ENCODE measurements at regions not wholly inside any gene's neighbourhood (a gene's known extent, or its start where the extent isn't known, plus 50 kb on each side); places are given as distances from the start of the nearest gene placed in this dataset.

- Histone ChIP-seq H3K36me3 (ENCODE audit: control insufficient read depth in 1 of 2, insufficient read depth in 2 of 2, low read length in 2 of 2) (no peaks in the 10 kb centered on the region), H3K9me3 (ENCODE audit: control insufficient read depth in 1 of 2, low read length in 2 of 2) (peaks cover 4 to 32% of the 10 kb centered on the region in 2 donors), H3K4me3 (ENCODE audit: low read depth in 1 of 2, low read length in 2 of 2) (no peak overlapping the region), H3K27me3 (ENCODE audit: low read depth, low read length) (no peaks in the 10 kb centered on the region), H3K4me1 (ENCODE audit: control insufficient read depth in 1 of 2, insufficient read depth in 2 of 2, low read length in 2 of 2) (no peaks in the 10 kb centered on the region), H3K27ac (ENCODE audit: low read length) (no peak overlapping the region)
Observed at GRCh38 chr13:18959229-18959628, 222.4 kb downstream of the TUBA3C start.

GRCh38 chr13:18956473-18957078 is 225.0 kb downstream of the TUBA3C start:
- no peak overlapping the region for H3K4me3 ChIP-seq (ENCODE audit: low read depth in 1 of 2, low read length in 2 of 2)
- peaks cover 4 to 32% of the 10 kb centered on the region in 2 donors for H3K9me3 ChIP-seq (ENCODE audit: control insufficient read depth in 1 of 2, low read length in 2 of 2)
- no peaks in the 10 kb centered on the region for H3K36me3 ChIP-seq (ENCODE audit: control insufficient read depth in 1 of 2, insufficient read depth in 2 of 2, low read length in 2 of 2)
- no peak overlapping the region for H3K27ac ChIP-seq (ENCODE audit: low read length)
- H3K4me1 ChIP-seq (ENCODE audit: control insufficient read depth in 1 of 2, insufficient read depth in 2 of 2, low read length in 2 of 2) = no peaks in the 10 kb centered on the region
- H3K27me3 ChIP-seq (ENCODE audit: low read depth, low read length) = no peaks in the 10 kb centered on the region

- Histone ChIP-seq H3K9me3 (ENCODE audit: control insufficient read depth in 1 of 2, low read length in 2 of 2) (peaks cover 4 to 27% of the 10 kb centered on the region in 2 donors), H3K4me1 (ENCODE audit: control insufficient read depth in 1 of 2, insufficient read depth in 2 of 2, low read length in 2 of 2) (no peaks in the 10 kb centered on the region), H3K27me3 (ENCODE audit: low read depth, low read length) (no peaks in the 10 kb centered on the region), H3K36me3 (ENCODE audit: control insufficient read depth in 1 of 2, insufficient read depth in 2 of 2, low read length in 2 of 2) (no peaks in the 10 kb centered on the region), H3K4me3 (ENCODE audit: low read depth in 1 of 2, low read length in 2 of 2) (no peak overlapping the region), H3K27ac (ENCODE audit: low read length) (no peak overlapping the region)
Observed at GRCh38 chr13:18954254-18954653, 227.4 kb downstream of the TUBA3C start.

DNA sequence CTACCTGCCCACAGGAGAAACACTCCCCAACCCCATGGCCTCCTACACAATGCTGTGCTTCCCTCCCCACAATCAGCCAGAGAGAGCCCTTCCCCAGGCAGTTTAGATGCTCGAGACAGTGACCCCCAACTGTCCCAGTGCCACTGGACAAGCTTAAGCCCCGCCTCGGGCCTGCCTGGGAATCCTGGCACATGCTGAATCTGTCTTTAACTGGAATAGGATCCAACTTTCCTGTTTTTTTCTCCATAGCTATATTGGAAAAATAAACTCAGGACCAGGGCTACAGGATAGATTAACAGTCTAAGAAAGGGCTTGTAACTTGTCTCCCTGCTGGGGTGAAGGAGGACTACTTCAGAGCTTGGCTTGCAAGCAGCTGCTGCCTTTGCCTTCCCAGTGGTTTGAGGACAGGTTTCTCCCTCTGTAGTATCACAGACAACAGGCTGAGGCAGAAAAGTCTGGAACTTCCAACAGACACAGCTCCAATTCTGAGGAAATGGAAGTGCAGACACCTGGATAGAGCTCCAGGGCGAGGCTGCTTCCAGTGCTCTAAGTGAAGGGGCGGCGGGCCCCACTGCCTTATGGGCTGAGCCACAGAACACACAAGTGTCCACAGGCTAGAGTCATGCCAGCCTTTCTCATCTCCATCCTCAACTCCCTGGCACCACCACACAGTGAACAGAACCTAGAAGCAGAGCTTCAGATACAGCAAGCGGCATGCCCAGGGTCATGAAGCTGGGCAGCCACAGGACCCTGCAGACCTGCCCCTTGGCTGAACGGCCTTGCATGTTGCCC is 228.3 kb downstream of the TUBA3C start:
- Histone ChIP-seq H3K9me3 (ENCODE audit: control insufficient read depth in 1 of 2, low read length in 2 of 2) (peaks cover 4 to 18% of the 10 kb centered on the region in 2 donors), H3K4me1 (ENCODE audit: control insufficient read depth in 1 of 2, insufficient read depth in 2 of 2, low read length in 2 of 2) (no peaks in the 10 kb centered on the region), H3K36me3 (ENCODE audit: control insufficient read depth in 1 of 2, insufficient read depth in 2 of 2, low read length in 2 of 2) (no peaks in the 10 kb centered on the region), H3K4me3 (ENCODE audit: low read depth in 1 of 2, low read length in 2 of 2) (no peak overlapping the region), H3K27me3 (ENCODE audit: low read depth, low read length) (no peaks in the 10 kb centered on the region), H3K27ac (ENCODE audit: low read length) (no peak overlapping the region)

DNA sequence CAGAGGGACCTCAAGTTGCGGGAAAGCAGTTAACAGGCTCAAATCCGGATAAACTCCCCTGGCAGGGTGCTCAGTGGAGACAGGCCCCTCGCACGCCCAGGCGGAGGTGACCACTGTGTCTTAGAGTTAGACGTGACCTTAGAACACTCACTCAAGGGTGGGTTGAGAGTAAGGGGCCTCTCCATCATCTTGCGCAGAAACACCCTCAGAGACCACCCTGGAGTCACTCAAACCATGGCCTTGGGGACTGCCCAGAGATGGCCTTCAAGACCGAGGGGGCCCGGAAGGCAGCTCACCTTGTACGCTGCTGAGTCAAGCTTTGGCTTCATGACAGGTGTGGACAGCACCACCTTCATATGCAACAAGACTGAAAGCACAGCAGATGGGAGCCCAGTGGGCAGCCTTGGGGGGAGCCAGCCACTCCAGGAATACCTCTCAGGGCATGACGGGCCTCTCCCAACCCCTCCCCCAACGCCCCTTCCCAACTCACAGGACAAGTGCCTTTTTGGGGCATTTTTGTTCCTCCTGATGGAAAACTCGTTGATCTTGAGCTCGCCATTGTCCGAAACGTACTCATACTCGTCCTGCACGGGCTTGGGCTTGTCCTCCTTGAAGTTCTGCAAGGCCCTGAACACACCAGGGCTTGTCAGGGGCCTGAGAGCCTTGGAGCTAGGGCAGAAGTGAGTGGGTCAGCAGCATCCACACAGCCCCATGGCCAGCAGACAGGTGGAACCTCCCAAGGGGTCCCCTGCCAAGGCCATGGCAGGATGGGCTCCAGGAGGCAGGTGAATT is 229.2 kb downstream of the TUBA3C start:
- H3K27ac ChIP-seq (ENCODE audit: low read length) = no peak overlapping the region
- no peaks in the 10 kb centered on the region for H3K27me3 ChIP-seq (ENCODE audit: low read depth, low read length)
- peaks cover 4 to 9% of the 10 kb centered on the region in 2 donors for H3K9me3 ChIP-seq (ENCODE audit: control insufficient read depth in 1 of 2, low read length in 2 of 2)
- H3K4me1 ChIP-seq (ENCODE audit: control insufficient read depth in 1 of 2, insufficient read depth in 2 of 2, low read length in 2 of 2) = no peaks in the 10 kb centered on the region
- H3K36me3 ChIP-seq (ENCODE audit: control insufficient read depth in 1 of 2, insufficient read depth in 2 of 2, low read length in 2 of 2) = no peaks in the 10 kb centered on the region
- no peak overlapping the region for H3K4me3 ChIP-seq (ENCODE audit: low read depth in 1 of 2, low read length in 2 of 2)

GRCh38 chr13:18951412-18951811 is 230.2 kb downstream of the TUBA3C start:
- no peak overlapping the region for H3K27ac ChIP-seq (ENCODE audit: low read length)
- no peaks in the 10 kb centered on the region for H3K4me1 ChIP-seq (ENCODE audit: control insufficient read depth in 1 of 2, insufficient read depth in 2 of 2, low read length in 2 of 2)
- no peak overlapping the region for H3K4me3 ChIP-seq (ENCODE audit: low read depth in 1 of 2, low read length in 2 of 2)
- H3K27me3 ChIP-seq (ENCODE audit: low read depth, low read length) = no peaks in the 10 kb centered on the region
- no peaks in the 10 kb centered on the region for H3K36me3 ChIP-seq (ENCODE audit: control insufficient read depth in 1 of 2, insufficient read depth in 2 of 2, low read length in 2 of 2)
- H3K9me3 ChIP-seq (ENCODE audit: control insufficient read depth in 1 of 2, low read length in 2 of 2) = no peaks in the 10 kb centered on the region

GRCh38 chr13:18949970-18950369 is 231.7 kb downstream of the TUBA3C start:
- Histone ChIP-seq H3K27ac (ENCODE audit: low read length) (no peak overlapping the region), H3K4me1 (ENCODE audit: control insufficient read depth in 1 of 2, insufficient read depth in 2 of 2, low read length in 2 of 2) (no peaks in the 10 kb centered on the region), H3K27me3 (ENCODE audit: low read depth, low read length) (no peaks in the 10 kb centered on the region), H3K4me3 (ENCODE audit: low read depth in 1 of 2, low read length in 2 of 2) (no peak overlapping the region), H3K36me3 (ENCODE audit: control insufficient read depth in 1 of 2, insufficient read depth in 2 of 2, low read length in 2 of 2) (no peaks in the 10 kb centered on the region), H3K9me3 (ENCODE audit: control insufficient read depth in 1 of 2, low read length in 2 of 2) (no peaks in the 10 kb centered on the region)

DNA sequence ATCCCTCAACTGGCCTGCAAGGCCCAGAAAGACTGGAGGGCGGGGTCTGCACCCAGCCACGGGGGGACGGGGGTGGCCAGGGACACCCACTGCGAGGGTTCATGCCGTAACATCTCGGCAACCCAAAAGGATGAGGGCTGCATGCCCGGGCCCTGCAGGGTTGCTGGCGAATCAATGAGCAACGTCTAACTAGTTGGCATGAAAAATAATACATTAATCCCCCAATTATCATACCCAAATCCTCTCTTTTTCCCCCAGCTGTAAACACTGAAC is 232.2 kb downstream of the TUBA3C start:
- Histone ChIP-seq H3K4me1 (ENCODE audit: control insufficient read depth in 1 of 2, insufficient read depth in 2 of 2, low read length in 2 of 2) (no peaks in the 10 kb centered on the region), H3K9me3 (ENCODE audit: control insufficient read depth in 1 of 2, low read length in 2 of 2) (no peaks in the 10 kb centered on the region), H3K36me3 (ENCODE audit: control insufficient read depth in 1 of 2, insufficient read depth in 2 of 2, low read length in 2 of 2) (no peaks in the 10 kb centered on the region), H3K27ac (ENCODE audit: low read length) (no peak overlapping the region), H3K4me3 (ENCODE audit: low read depth in 1 of 2, low read length in 2 of 2) (no peak overlapping the region), H3K27me3 (ENCODE audit: low read depth, low read length) (no peaks in the 10 kb centered on the region)

DNA sequence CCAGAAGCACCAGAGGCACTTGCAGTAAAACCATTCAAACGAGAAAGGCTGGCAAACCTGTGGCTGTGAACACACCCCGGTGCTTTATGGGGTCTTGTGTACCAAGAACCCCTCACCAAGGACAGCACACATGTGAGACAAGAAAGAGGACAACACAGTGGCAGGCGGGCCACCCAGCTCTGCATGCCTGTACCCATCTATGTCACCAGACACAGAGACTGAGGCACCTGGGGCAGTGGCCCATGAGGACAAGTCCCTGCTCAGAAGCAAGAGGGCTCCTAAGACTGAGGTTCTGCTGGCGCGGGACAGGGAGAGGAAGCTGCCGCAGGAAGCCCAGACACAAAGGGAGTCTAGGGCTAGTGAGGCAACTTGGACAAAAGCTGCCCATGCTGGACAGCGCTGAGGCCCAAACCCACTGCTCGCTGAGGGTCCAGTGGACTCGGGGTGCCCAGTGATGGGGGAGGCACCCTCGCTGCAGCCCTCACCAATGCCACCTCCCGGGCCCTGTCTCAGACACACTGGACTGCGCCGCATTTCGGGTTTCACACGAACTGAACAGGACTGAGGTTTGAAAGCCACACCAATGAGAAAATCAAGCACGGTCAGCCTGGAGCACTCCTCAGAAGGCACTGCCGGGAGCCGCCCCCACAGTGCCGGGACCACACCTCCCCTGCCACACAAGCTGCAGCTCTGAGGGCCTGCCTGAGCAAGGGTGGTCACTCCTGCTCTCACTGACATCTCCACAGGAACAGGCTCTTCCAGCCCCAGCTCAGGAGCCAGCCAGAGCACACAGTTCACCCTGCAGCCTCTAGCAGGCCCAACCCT is 232.7 kb downstream of the TUBA3C start:
- Histone ChIP-seq H3K36me3 (ENCODE audit: control insufficient read depth in 1 of 2, insufficient read depth in 2 of 2, low read length in 2 of 2) (no peaks in the 10 kb centered on the region), H3K27me3 (ENCODE audit: low read depth, low read length) (no peaks in the 10 kb centered on the region), H3K4me1 (ENCODE audit: control insufficient read depth in 1 of 2, insufficient read depth in 2 of 2, low read length in 2 of 2) (no peaks in the 10 kb centered on the region), H3K9me3 (ENCODE audit: control insufficient read depth in 1 of 2, low read length in 2 of 2) (no peaks in the 10 kb centered on the region), H3K4me3 (ENCODE audit: low read depth in 1 of 2, low read length in 2 of 2) (no peak overlapping the region), H3K27ac (ENCODE audit: low read length) (no peak overlapping the region)

GRCh38 chr13:18948012-18948663 is 233.5 kb downstream of the TUBA3C start:
- H3K27me3 ChIP-seq (ENCODE audit: low read depth, low read length) = no peaks in the 10 kb centered on the region
- no peak overlapping the region for H3K27ac ChIP-seq (ENCODE audit: low read length)
- H3K36me3 ChIP-seq (ENCODE audit: control insufficient read depth in 1 of 2, insufficient read depth in 2 of 2, low read length in 2 of 2) = no peaks in the 10 kb centered on the region
- no peaks in the 10 kb centered on the region for H3K4me1 ChIP-seq (ENCODE audit: control insufficient read depth in 1 of 2, insufficient read depth in 2 of 2, low read length in 2 of 2)
- no peak overlapping the region for H3K4me3 ChIP-seq (ENCODE audit: low read depth in 1 of 2, low read length in 2 of 2)
- no peaks in the 10 kb centered on the region for H3K9me3 ChIP-seq (ENCODE audit: control insufficient read depth in 1 of 2, low read length in 2 of 2)

Measured in muscle layer of duodenum (tissue), 2 donors.